HL-60 (cell line): ENCODE measurements at regions not wholly inside any gene's neighbourhood (a gene's known extent, or its start where the extent isn't known, plus 50 kb on each side); places are given as distances from the start of the nearest gene placed in this dataset.

Source experiments
- DNase-seq, 2 experiments: peaks; one replicate each; pipeline ENCODE4 v3.0.0-alpha.2; 2010 to 2020; ENCODE audit warnings: low read depth in 1 of 2, low spot score in 1 of 2
- H3K27ac ChIP-seq: fragments of 250-450 bp; sonication (Bioruptor Pico); replicated peaks from 2 replicates; pipeline ENCODE4 v1.5.1; 2020; ENCODE audit warnings: mild to moderate bottlenecking, moderate library complexity
- H3K27me3 ChIP-seq: fragments of 250-450 bp; sonication (Bioruptor Pico); 2 replicates; pipeline ENCODE4 v1.5.1; 2021; ENCODE audit warnings: mild to moderate bottlenecking, moderate library complexity; ENCODE audit not compliant: insufficient read depth, poor library complexity, severe bottlenecking
- H3K4me3 ChIP-seq: replicated peaks from 2 replicates; pipeline ENCODE4 v1.5.1; 2011; ENCODE audit warnings: mild to moderate bottlenecking, control low read depth, low read length; ENCODE audit not compliant: insufficient read depth
- GABPA ChIP-seq: IDR thresholded peaks from 2 replicates; pipeline ENCODE4 v1.6.1; 2012; ENCODE audit warnings: low read depth
- POLR2AphosphoS5 ChIP-seq: IDR thresholded peaks from 2 replicates; pipeline ENCODE4 v1.6.1; 2012; ENCODE audit warnings: low read depth
- REST ChIP-seq: IDR thresholded peaks from 2 replicates; pipeline ENCODE4 v1.6.1; 2012; ENCODE audit warnings: low read depth; ENCODE audit not compliant: insufficient replicate concordance
- SPI1 ChIP-seq: IDR thresholded peaks from 2 replicates; pipeline ENCODE4 v1.6.1; 2012; ENCODE audit warnings: low read depth, mild to moderate bottlenecking, borderline replicate concordance
- TF ChIP-seq, protein P1 (sequence below): IDR thresholded peaks from one replicate; pipeline ENCODE4 v1.5.1; 2011; ENCODE audit warnings: low read length, control low read depth, inconsistent platforms; ENCODE audit not compliant: insufficient read depth

- no peaks in the 10 kb centered on the region for H3K27me3 ChIP-seq
- TF ChIP-seq, protein P1, sequence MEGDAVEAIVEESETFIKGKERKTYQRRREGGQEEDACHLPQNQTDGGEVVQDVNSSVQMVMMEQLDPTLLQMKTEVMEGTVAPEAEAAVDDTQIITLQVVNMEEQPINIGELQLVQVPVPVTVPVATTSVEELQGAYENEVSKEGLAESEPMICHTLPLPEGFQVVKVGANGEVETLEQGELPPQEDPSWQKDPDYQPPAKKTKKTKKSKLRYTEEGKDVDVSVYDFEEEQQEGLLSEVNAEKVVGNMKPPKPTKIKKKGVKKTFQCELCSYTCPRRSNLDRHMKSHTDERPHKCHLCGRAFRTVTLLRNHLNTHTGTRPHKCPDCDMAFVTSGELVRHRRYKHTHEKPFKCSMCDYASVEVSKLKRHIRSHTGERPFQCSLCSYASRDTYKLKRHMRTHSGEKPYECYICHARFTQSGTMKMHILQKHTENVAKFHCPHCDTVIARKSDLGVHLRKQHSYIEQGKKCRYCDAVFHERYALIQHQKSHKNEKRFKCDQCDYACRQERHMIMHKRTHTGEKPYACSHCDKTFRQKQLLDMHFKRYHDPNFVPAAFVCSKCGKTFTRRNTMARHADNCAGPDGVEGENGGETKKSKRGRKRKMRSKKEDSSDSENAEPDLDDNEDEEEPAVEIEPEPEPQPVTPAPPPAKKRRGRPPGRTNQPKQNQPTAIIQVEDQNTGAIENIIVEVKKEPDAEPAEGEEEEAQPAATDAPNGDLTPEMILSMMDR, result no peak
These were observed 1369.8 kb downstream of the PCDH9 start for GRCh38 chr13:65860306-65860705.

DNA sequence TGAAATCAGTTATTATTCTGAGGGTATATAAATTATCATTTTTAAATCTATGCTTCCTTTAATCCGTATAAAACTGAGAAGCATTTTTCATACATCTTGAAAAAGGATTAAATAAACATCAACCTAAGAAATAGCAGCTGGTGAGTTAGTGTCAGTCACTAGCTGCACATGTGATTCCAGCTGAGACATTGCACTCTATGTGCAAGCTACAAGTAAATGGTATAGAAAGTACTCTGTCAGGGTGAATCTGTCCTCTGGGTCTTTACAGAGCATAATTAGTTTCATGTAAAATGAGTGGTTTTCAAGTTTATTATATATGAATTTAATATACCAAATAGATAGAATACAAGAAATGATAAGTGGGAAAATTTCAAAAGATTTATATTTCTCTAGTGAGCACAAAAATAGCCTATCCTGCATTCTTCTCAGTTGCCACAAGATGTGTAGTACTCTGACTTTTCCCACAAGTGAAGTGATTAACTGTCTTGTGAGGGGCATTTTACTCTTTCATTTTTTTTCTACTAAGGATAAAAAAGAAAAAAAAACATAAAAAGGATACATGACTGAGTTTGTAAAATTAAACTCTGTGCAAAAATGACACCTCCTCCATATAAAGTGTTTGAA is 1372.1 kb downstream of the PCDH9 start:
- Histone ChIP-seq H3K27me3 (no peaks in the 10 kb centered on the region), H3K4me3 (no peak overlapping the region), H3K27ac (no peak overlapping the region)
- TF ChIP-seq, protein P1, result no peak
- TF ChIP-seq REST (no peak), GABPA (no peak), POLR2AphosphoS5 (no peak), SPI1 (no peak)
- DNase-seq, result no peak

More at GRCh38 chr13:65860306-65860705, 1369.8 kb downstream of the PCDH9 start:
- no peak for DNase-seq
- no peak overlapping the region for H3K4me3 ChIP-seq
- H3K27ac ChIP-seq, result no peak overlapping the region

GRCh38 chr13:65856431-65856830 is 1373.7 kb downstream of the PCDH9 start:
- Histone ChIP-seq H3K4me3 (no peak overlapping the region), H3K27ac (no peak overlapping the region), H3K27me3 (no peaks in the 10 kb centered on the region)
- TF ChIP-seq REST (no peak), SPI1 (no peak), POLR2AphosphoS5 (no peak), GABPA (no peak)
- TF ChIP-seq, protein P1, result no peak
- DNase-seq, result no peak

- Histone ChIP-seq H3K4me3 (no peak overlapping the region), H3K27ac (no peak overlapping the region), H3K27me3 (no peaks in the 10 kb centered on the region)
- no peak for TF ChIP-seq POLR2AphosphoS5
- no peak for TF ChIP-seq GABPA
- TF ChIP-seq, protein P1, result no peak
- TF ChIP-seq REST, result no peak
- TF ChIP-seq SPI1, result no peak
- DNase-seq, result no peak
These were observed 1374.8 kb downstream of the PCDH9 start for GRCh38 chr13:65855242-65855805.
